ENCODE measurements at regions not wholly inside any gene's neighbourhood (a gene's known extent, or its start where the extent isn't known, plus 50 kb on each side); places are given as distances from the start of the nearest gene placed in this dataset.
A peak's percentile ranks its signal among the peaks of the same experiment; 100 is the strongest.

DNA sequence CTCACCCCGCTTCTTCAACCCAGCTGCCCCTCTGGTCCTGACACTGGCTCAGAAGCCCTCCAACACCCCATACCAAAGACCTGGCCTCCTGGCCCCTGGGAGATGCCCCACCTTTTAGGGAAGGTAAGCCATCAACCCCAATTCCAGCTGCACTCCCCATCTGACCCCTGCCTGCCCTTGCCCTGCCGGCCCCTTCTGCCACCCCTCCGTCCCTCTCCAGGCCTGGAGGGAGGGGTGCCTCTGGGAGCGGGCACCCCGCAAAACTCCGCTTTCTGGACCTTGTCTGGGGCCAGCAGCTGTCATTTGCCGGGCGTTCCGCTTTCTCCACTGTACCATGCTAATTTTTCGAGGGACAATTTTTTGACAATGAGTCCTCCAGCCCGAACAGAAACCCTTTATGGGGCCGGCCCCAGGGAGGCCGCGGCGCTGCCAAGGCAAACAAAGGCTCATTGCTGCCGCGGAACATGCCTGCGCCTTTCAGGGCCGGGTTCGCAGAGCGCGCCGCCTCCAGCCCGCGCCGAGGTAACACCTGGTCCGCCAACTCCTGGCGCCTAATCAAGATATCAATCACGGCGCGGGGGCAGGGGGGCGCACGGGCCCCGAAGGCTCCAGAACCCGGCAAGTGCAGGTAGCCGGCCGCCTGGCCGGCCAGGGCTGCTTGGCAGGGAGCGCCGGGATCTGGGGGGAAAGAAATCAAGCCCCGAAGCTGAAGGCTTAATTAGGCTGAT is 96.0 kb downstream of the INHBB start:
- TF ChIP-seq, protein P1, sequence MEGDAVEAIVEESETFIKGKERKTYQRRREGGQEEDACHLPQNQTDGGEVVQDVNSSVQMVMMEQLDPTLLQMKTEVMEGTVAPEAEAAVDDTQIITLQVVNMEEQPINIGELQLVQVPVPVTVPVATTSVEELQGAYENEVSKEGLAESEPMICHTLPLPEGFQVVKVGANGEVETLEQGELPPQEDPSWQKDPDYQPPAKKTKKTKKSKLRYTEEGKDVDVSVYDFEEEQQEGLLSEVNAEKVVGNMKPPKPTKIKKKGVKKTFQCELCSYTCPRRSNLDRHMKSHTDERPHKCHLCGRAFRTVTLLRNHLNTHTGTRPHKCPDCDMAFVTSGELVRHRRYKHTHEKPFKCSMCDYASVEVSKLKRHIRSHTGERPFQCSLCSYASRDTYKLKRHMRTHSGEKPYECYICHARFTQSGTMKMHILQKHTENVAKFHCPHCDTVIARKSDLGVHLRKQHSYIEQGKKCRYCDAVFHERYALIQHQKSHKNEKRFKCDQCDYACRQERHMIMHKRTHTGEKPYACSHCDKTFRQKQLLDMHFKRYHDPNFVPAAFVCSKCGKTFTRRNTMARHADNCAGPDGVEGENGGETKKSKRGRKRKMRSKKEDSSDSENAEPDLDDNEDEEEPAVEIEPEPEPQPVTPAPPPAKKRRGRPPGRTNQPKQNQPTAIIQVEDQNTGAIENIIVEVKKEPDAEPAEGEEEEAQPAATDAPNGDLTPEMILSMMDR (IDR thresholded peaks at IDR 0.05), result peak in 2 of 4 experiments; percentile 12 to 13
- no peak for TF ChIP-seq POLR2A (IDR thresholded peaks at IDR 0.05)
